Activated naive CD4-positive, alpha-beta T cell treated with anti-CD3 and anti-CD28 coated beads for 36 hours (primary cell): ENCODE measurements at regions not wholly inside any gene's neighbourhood (a gene's known extent, or its start where the extent isn't known, plus 50 kb on each side); places are given as distances from the start of the nearest gene placed in this dataset.

Experiments
- CTCF ChIA-PET: fragments of 350-600 bp; sonication (Branson Sonifier 250); formaldehyde crosslinking; loops from one replicate; lab custom pipeline; 2021; ENCODE audit warnings: antibody characterized with exemption; lab: Charles Lee
- DNase-seq: peaks from one replicate; pipeline ENCODE4 v3.0.0-alpha.2; 2020
- H3K27ac Mint-ChIP-seq: one replicate; pipeline ENCODE4 v1.8.0; 2021; ENCODE audit warnings: mild to moderate bottlenecking, mixed read lengths
- H3K27me3 Mint-ChIP-seq: one replicate; pipeline ENCODE4 v1.8.0; 2021; ENCODE audit warnings: low read depth, mixed read lengths
- H3K36me3 Mint-ChIP-seq: one replicate; pipeline ENCODE4 v1.8.0; 2021; ENCODE audit warnings: low read depth, mixed read lengths
- H3K4me1 Mint-ChIP-seq: one replicate; pipeline ENCODE4 v1.8.0; 2021; ENCODE audit warnings: low read depth, mixed read lengths
- H3K4me3 Mint-ChIP-seq: one replicate; pipeline ENCODE4 v1.8.0; 2021; ENCODE audit warnings: mild to moderate bottlenecking, moderate library complexity, mixed read lengths
- H3K9me3 Mint-ChIP-seq: one replicate; pipeline ENCODE4 v1.8.0; 2021; ENCODE audit warnings: mixed read lengths
- intact Hi-C: fragments of 100-400 bp; cut with micrococcal nuclease; formaldehyde crosslinking; loops from one replicate; pipeline ENCODE4 v1.15.1; 2023

DNA sequence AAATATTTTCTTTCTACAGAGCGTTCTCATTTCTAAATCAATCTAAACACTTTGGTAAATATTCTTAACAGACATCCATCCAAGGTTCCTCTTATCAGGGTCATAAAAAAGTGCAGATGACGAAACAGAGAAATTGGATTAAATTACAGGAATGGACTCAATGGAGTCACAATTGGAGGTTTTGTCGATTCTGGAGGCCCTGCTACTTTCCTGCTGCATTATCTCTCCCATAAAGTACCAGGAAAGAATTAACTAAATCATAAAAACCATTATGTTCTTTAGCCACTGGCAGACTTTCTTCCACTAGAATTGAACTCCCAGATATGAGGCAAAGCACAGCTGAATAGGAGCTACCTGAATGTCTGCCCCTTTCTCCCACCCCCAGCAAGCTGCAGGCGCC lies 610.6 kb downstream of the HDGFL1 start:
- Mint-ChIP-seq H3K9me3 (no peaks in the 10 kb centered on the region), H3K4me3 (no peak overlapping the region), H3K36me3 (no peaks in the 10 kb centered on the region), H3K4me1 (no peaks in the 10 kb centered on the region), H3K27ac (no peak overlapping the region), H3K27me3 (no peaks in the 10 kb centered on the region)
- CTCF ChIA-PET: interaction anchor here (1.3 kb wide), 1 partner anchor 10 kb away, joined by 4 read pairs; no protein-coding TSS in a partner anchor
- intact Hi-C loops: no loop called here
- no peak for DNase-seq

DNA sequence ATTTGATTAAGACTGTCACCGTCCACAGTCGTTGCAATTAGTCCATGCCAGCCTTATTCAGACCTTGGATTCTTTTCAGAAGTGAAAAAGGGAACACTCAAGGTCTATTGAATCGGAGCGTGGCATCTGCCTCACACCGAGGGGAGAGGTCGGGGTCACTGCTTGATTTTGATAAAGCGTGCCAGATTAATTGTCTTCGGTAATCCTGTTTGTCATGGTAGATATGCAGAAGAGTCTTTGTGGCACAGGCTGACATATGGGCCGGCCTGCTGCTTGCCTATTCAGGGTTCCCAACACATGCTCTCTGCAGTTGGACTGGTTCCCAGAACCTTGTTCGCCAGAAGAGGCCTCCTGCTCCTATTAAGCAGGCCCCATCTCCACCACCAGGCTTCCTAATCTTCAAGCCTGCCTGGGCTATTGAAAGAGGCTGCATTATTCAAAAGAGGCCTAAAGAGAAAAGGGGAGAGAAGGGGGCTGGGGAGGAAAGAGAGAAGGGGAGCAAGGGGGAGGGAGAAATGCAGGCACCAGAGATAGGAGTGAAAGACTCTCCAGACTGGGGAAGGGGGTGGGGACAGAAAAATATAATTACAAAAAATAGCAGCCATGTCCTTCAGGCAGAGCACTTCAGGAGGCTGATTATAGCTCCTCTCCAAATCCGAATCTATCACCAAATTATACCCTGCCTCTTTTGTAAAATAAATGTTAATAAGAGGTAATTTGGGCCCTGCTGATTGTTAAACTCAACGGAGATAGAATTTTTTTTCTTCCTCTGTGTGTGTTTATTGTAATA lies 611.3 kb downstream of the HDGFL1 start:
- Mint-ChIP-seq H3K27me3 (no peaks in the 10 kb centered on the region), H3K36me3 (no peaks in the 10 kb centered on the region), H3K4me3 (no peak overlapping the region), H3K4me1 (no peaks in the 10 kb centered on the region), H3K9me3 (no peaks in the 10 kb centered on the region), H3K27ac (no peak overlapping the region)
- CTCF ChIA-PET: interaction anchor here (0.7 to 1.3 kb wide), 2 partner anchors 10 to 48 kb away, joined by 3 to 4 read pairs; no protein-coding TSS in a partner anchor
- no peak for DNase-seq
- intact Hi-C loops: no loop called here

DNA sequence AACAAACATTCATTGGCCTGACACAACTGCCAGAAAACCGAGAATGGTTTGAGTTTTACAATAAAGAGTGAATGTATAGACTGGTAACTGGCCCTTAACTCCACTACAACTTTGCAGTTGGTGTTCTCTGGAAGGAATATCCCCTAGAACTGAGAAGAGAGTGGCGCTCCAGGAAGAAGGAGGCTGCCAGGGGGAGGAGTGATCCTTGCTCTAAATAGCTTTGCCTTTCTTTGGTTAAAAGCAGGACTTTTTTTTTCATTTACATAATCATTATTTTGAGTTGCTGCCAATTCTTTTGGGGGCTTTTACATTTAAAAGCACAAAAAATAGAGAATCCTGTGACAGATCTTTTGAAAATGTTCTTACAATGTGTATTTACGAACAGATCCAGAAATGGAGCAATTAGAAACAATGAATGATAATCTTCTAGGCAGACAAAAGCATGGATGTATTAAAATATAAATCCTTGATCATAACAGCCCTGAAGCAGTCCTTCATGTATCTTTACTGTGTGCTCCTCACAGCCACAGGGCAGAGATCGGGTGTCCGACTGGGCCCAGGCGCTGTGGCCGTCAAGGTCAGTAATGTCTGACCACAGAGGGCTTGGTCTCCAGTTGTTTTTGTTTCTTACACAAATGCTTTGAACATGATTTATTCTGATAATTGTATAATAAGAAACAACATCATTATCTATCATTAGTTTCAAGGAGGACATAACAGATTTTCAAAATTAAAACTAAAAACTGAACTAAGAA lies 612.2 kb downstream of the HDGFL1 start:
- no peak overlapping the region for H3K4me3 Mint-ChIP-seq
- no peaks in the 10 kb centered on the region for H3K36me3 Mint-ChIP-seq
- H3K4me1 Mint-ChIP-seq: no peaks in the 10 kb centered on the region
- no peaks in the 10 kb centered on the region for H3K27me3 Mint-ChIP-seq
- intact Hi-C loops: no loop called here
- no peaks in the 10 kb centered on the region for H3K9me3 Mint-ChIP-seq
- CTCF ChIA-PET: interaction anchor here (0.7 to 1.3 kb wide), 3 partner anchors 11 to 538 kb away, joined by 3 to 4 read pairs (median 3); no protein-coding TSS in a partner anchor
- no peak for DNase-seq
- no peak overlapping the region for H3K27ac Mint-ChIP-seq

DNA sequence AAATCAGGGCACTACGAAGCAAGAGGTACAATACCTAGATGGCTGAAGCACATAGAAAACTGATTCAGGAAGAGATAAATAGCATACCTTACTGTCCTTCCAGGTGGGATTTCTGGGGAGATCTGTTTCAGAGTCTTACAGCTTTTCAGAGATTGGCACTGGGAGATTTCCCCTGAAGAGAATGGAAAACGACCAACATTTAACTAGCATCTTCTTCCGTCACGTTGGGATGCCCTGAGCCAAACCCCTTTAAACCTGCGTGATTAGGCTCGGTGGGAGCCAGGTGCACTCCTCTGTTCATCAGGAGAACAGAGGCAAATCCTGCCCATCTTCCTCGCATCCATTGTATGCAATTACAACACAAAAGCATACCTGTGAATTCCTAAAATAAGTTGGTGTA lies 614.5 kb downstream of the HDGFL1 start:
- CTCF ChIA-PET: no interaction called here
- intact Hi-C loops: no loop called here

DNA sequence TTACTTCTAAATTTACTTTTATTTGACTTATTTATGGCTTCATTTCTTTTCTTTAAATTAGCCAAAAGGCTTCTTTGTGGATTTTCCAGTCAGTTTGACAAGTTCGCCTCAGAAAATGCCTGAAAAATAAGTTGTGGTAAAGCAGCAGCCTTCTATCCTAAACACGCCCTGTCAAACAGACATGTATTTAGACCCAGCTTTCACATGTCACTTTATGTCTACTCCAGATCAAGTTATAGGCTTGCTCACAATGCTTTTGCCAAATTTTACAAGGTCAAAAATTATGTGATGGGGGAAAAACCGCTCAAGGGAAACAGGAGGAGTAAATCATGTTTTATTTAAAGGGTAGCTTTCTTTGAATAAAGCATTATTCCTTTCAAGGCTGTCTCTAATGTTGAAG lies 615.0 kb downstream of the HDGFL1 start:
- Mint-ChIP-seq H3K27me3 (no peaks in the 10 kb centered on the region), H3K4me1 (no peaks in the 10 kb centered on the region), H3K9me3 (no peaks in the 10 kb centered on the region), H3K36me3 (no peaks in the 10 kb centered on the region), H3K4me3 (no peak overlapping the region), H3K27ac (no peak overlapping the region)
- DNase-seq: no peak
- CTCF ChIA-PET: no interaction called here
- intact Hi-C loops: no loop called here

More for the DNA sequence above, 614.5 kb downstream of the HDGFL1 start:
- no peaks in the 10 kb centered on the region for H3K9me3 Mint-ChIP-seq
- H3K27ac Mint-ChIP-seq: no peak overlapping the region
- no peaks in the 10 kb centered on the region for H3K36me3 Mint-ChIP-seq
- no peak overlapping the region for H3K4me3 Mint-ChIP-seq
- no peaks in the 10 kb centered on the region for H3K27me3 Mint-ChIP-seq
- no peaks in the 10 kb centered on the region for H3K4me1 Mint-ChIP-seq
- no peak for DNase-seq

DNA sequence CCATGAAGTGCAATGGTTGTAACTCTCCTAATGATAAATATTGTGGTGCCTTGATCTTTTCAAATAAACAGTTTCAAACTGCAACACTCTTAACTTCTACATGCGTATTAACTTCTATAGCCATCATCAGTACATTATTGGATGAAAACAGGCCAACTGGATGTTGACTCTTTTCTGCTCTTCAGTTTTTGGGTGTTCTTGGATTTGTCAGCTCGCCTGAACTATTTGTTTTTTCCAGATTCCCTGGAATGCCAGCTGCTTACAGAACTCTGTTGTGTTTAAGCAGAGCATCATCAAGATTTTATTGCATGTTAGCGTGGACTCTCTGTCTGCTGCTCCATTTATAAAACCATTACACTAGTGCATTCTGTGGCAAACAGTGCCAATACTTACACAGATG lies 626.1 kb downstream of the HDGFL1 start:
- Mint-ChIP-seq H3K4me1 (no peaks in the 10 kb centered on the region), H3K36me3 (no peaks in the 10 kb centered on the region), H3K27me3 (no peaks in the 10 kb centered on the region), H3K9me3 (no peaks in the 10 kb centered on the region), H3K4me3 (no peak overlapping the region), H3K27ac (no peak overlapping the region)
- intact Hi-C loops: no loop called here
- CTCF ChIA-PET: no interaction called here
- no peak for DNase-seq

DNA sequence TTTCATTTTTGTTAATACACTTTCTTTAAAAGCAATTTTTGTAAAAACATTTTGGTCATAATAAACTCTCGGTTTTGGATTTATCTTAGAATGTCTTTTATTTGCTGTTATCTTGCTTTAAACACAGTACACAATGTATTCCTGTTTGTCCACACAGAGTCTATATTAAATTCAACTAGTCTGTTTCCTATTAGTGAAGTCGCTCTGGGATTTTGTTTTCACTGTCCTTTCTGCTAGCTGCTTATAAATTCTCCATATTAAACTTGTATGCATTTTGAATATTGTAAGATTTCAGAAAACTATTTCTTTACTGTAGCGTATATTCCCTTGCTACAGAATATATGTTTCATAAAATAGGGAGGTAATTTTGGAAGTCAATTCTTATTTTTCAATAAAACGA lies 630.2 kb downstream of the HDGFL1 start:
- no peak overlapping the region for H3K4me3 Mint-ChIP-seq
- no peaks in the 10 kb centered on the region for H3K36me3 Mint-ChIP-seq
- H3K27ac Mint-ChIP-seq: no peak overlapping the region
- H3K27me3 Mint-ChIP-seq: no peaks in the 10 kb centered on the region
- intact Hi-C loops: no loop called here
- CTCF ChIA-PET: no interaction called here
- H3K9me3 Mint-ChIP-seq: peaks cover 5% of the 10 kb centered on the region
- no peak for DNase-seq
- no peaks in the 10 kb centered on the region for H3K4me1 Mint-ChIP-seq

DNA sequence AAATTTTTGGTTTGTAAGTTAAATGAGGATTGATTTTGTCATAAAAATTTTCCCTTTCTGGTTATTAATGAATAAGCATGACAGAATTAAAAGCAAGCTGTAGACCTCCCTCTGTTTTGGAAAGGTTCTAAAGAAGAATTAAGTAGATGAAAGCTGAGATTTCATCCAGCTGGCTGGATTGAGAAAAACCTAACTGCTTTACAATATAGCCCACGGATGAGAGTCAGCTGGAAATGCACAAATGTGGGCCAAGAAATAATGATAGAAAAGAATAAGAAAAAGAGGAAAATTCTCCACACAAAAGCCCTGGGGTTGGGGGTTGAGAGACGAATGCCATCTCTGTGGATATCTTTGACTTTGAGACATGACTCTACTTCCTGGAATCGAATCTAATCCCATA lies 631.6 kb downstream of the HDGFL1 start:
- H3K4me1 Mint-ChIP-seq: no peaks in the 10 kb centered on the region
- H3K36me3 Mint-ChIP-seq: no peaks in the 10 kb centered on the region
- no peak for DNase-seq
- H3K4me3 Mint-ChIP-seq: no peak overlapping the region
- H3K27me3 Mint-ChIP-seq: no peaks in the 10 kb centered on the region
- H3K9me3 Mint-ChIP-seq: peaks cover 5% of the 10 kb centered on the region
- intact Hi-C loops: no loop called here
- CTCF ChIA-PET: no interaction called here
- no peak overlapping the region for H3K27ac Mint-ChIP-seq

DNA sequence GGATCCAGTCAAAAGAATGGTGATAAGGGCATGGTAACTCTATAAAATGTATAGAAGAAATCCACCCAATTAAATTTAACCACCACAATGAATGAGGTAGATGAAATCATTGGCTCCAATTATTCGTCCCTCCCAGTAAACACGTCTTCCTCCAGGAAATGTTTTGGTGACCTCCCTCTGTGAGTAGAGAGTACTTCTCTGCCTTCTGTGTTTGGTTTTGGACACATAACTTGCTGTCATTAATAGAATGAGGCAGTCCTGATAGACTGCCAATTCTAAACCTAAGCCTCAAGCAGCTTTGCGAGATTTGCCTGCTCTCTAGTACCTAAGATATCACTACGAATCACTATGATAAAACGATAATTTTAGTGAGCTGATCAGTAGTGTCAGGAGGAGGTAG lies 632.8 kb downstream of the HDGFL1 start:
- CTCF ChIA-PET: interaction anchor here (0.6 kb wide), 1 partner anchor 571 kb away, joined by 3 read pairs; no protein-coding TSS in a partner anchor

DNA sequence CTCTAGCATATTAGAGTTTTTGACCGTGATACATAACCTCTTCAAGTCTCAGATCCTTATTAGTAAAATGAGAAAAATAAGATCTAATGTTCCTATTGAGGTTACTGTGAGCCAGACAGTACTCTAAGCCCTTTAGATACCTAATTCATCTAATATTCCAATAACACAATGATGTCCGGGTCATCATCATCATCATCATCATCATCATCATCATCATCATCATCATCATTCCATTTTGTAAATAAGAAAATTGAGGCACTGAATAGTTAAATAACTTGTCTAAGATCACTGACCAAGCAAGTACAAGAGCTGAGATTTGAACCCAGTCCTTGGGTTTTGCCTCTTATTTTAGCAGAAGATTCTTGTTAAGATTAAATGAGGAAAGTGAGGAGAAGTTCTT lies 643.0 kb downstream of the HDGFL1 start:
- DNase-seq: no peak
- Mint-ChIP-seq H3K4me1 (no peaks in the 10 kb centered on the region), H3K4me3 (no peak overlapping the region), H3K36me3 (no peaks in the 10 kb centered on the region), H3K9me3 (peaks cover 30% of the 10 kb centered on the region), H3K27ac (no peak overlapping the region), H3K27me3 (no peaks in the 10 kb centered on the region)
- CTCF ChIA-PET: no interaction called here
- intact Hi-C loops: no loop called here

More for the DNA sequence above, 632.8 kb downstream of the HDGFL1 start:
- peaks cover 7% of the 10 kb centered on the region for H3K9me3 Mint-ChIP-seq
- H3K36me3 Mint-ChIP-seq: no peaks in the 10 kb centered on the region
- intact Hi-C loops: no loop called here
- no peak overlapping the region for H3K27ac Mint-ChIP-seq
- H3K27me3 Mint-ChIP-seq: no peaks in the 10 kb centered on the region
- H3K4me3 Mint-ChIP-seq: no peak overlapping the region
- no peak for DNase-seq
- H3K4me1 Mint-ChIP-seq: no peaks in the 10 kb centered on the region

DNA sequence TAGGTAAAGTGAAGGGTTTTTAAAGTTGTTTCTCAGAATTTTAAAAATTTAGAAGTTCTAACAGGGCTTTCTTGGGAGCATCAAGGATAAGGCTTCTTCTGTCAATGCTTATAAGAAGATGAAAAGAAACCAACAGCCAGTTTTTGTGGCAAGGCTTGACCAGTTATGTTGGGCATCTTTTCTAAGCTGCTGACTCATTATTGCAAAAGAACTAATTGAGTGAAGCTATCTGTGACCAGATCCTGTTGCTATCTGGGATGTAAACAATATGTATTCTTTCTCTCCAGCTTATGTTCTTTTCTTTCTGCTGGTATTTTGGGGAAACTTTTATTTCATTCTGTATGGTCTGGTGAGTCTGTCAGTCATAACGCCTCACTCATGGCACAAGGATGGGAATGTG lies 643.8 kb downstream of the HDGFL1 start:
- Mint-ChIP-seq H3K27me3 (no peaks in the 10 kb centered on the region), H3K27ac (no peak overlapping the region), H3K36me3 (no peaks in the 10 kb centered on the region), H3K4me3 (no peak overlapping the region), H3K9me3 (peaks cover 23% of the 10 kb centered on the region), H3K4me1 (no peaks in the 10 kb centered on the region)
- CTCF ChIA-PET: no interaction called here
- intact Hi-C loops: no loop called here
- DNase-seq: no peak

DNA sequence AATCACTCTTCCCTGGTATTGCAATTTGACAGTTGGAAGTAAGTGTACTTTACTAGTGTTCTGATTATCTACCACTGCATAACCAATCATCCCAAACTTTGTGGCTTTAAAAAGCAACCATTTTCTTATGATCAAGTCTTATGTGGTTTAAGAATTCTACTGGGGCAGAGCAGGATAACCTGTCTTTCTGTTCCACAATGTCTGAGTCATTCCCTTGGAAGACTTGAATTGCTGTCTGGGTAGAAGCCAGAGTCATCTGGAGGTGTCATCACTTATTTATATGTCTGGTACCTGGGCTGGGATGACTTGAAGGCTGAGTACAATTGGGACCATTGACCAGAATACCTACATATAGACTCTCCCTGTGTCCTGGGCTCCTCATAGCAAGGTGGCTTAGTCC lies 644.3 kb downstream of the HDGFL1 start:
- no peak overlapping the region for H3K4me3 Mint-ChIP-seq
- CTCF ChIA-PET: no interaction called here
- no peaks in the 10 kb centered on the region for H3K4me1 Mint-ChIP-seq
- no peak for DNase-seq
- no peak overlapping the region for H3K27ac Mint-ChIP-seq
- no peaks in the 10 kb centered on the region for H3K27me3 Mint-ChIP-seq
- H3K36me3 Mint-ChIP-seq: no peaks in the 10 kb centered on the region
- intact Hi-C loops: no loop called here
- peaks cover 19% of the 10 kb centered on the region for H3K9me3 Mint-ChIP-seq

DNA sequence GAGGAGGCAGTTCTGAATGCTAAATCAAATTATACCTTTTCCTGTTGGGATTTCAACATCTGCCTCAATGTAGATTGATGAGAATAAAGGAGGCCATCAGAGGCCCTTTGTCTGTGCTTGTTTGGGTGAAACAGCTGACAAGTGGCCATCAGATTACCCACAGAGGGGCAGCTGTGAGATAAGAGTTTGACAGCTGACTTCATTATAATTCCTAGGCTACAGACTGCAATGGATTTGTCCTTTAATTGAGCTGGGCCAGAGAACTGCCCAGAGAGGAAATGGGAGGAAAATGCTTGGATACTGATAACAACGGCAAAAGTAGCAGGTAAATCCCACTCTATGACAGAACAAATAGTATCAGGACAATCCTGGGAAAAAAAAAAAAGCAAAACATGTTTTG lies 649.4 kb downstream of the HDGFL1 start:
- Mint-ChIP-seq H3K27ac (no peak overlapping the region), H3K9me3 (peaks cover 3% of the 10 kb centered on the region), H3K4me1 (no peaks in the 10 kb centered on the region), H3K4me3 (no peak overlapping the region), H3K36me3 (no peaks in the 10 kb centered on the region), H3K27me3 (no peaks in the 10 kb centered on the region)
- DNase-seq: no peak
- intact Hi-C loops: no loop called here
- CTCF ChIA-PET: no interaction called here
